A673 (cell line): ENCODE measurements at regions not wholly inside any gene's neighbourhood (a gene's known extent, or its start where the extent isn't known, plus 50 kb on each side); places are given as distances from the start of the nearest gene placed in this dataset.
A peak's percentile ranks its signal among the peaks of the same experiment; 100 is the strongest.

Experiments used
- BruUV-seq: library from RNA; stranded (reverse); fragments of 400-500 nt; replicated peaks from 2 replicates; lab custom pipeline; 2021; lab: Mats Ljungman, UMichigan
- CTCF ChIA-PET: fragments of 300-600 bp; sonication (Branson Sonifier 250); formaldehyde crosslinking; loops from one replicate; lab custom pipeline; 2022; ENCODE audit warnings: antibody characterized with exemption; lab: Charles Lee
- POLR2A ChIA-PET: fragments of 300-600 bp; sonication (Branson Sonifier 250); formaldehyde crosslinking; loops from one replicate; lab custom pipeline; 2022; ENCODE audit warnings: antibody characterized with exemption; ENCODE audit not compliant: low non-redundant PET; lab: Charles Lee
- DNase-seq: peaks from one replicate; pipeline ENCODE4 v3.0.0-alpha.2; 2015; ENCODE audit warnings: low spot score
- H3K27ac ChIP-seq: fragments of 200-600 bp; sonication (generic); 2 replicates; pipeline ENCODE4 v1.5.1; 2016; ENCODE audit warnings: mixed run types, low read depth, mild to moderate bottlenecking, mixed read lengths, antibody characterized with exemption, low read length; ENCODE audit not compliant: poor library complexity, severe bottlenecking
- H3K27me3 ChIP-seq: fragments of 200-600 bp; sonication (generic); replicated peaks from 2 replicates; pipeline ENCODE4 v1.6.1; 2017; ENCODE audit warnings: mixed run types, low read depth, mild to moderate bottlenecking, mixed read lengths, antibody characterized with exemption, low read length; ENCODE audit not compliant: insufficient read depth, poor library complexity
- H3K36me3 ChIP-seq: fragments of 200-600 bp; sonication (generic); 2 replicates; pipeline ENCODE4 v1.6.1; 2016; ENCODE audit warnings: mixed run types, mild to moderate bottlenecking, mixed read lengths, antibody characterized with exemption, low read length; ENCODE audit not compliant: insufficient read depth, poor library complexity, severe bottlenecking
- H3K4me1 ChIP-seq: fragments of 200-600 bp; sonication (generic); 2 replicates; pipeline ENCODE4 v1.6.1; 2017; ENCODE audit warnings: mixed run types, mild to moderate bottlenecking, mixed read lengths, antibody characterized with exemption, low read length; ENCODE audit not compliant: insufficient read depth, poor library complexity, severe bottlenecking
- H3K4me3 ChIP-seq: fragments of 200-600 bp; sonication (generic); 2 replicates; pipeline ENCODE4 v1.5.1; 2016; ENCODE audit warnings: low read depth, mixed run types, mild to moderate bottlenecking, mixed read lengths, low read length; ENCODE audit not compliant: poor library complexity, severe bottlenecking
- H3K9me3 ChIP-seq: fragments of 200-600 bp; sonication (generic); 2 replicates; pipeline ENCODE4 v1.6.1; 2016; ENCODE audit warnings: mixed run types, low read depth, mild to moderate bottlenecking, mixed read lengths, antibody characterized with exemption, low read length; ENCODE audit not compliant: poor library complexity, severe bottlenecking
- CTCF ChIP-seq: fragments of 300-800, 200-600 bp; sonication (generic); conservative IDR thresholded peaks from 2 replicates; pipeline ENCODE4 v1.5.1; 2017; ENCODE audit warnings: low read depth, mild to moderate bottlenecking, antibody characterized with exemption, low read length, moderate library complexity, mixed read lengths
- EZH2 ChIP-seq: fragments of 200-600 bp; sonication (generic); IDR thresholded peaks from 2 replicates; pipeline ENCODE4 v1.6.1; 2017; ENCODE audit warnings: borderline replicate concordance, low read depth, mild to moderate bottlenecking, mixed read lengths, antibody characterized with exemption, low read length; ENCODE audit not compliant: poor library complexity, severe bottlenecking
- intact Hi-C: fragments of 100-400 bp; cut with micrococcal nuclease; formaldehyde crosslinking; loops from one replicate; pipeline ENCODE4 v1.10.0; 2022; ENCODE audit not compliant: unreplicated experiment

- Histone ChIP-seq H3K4me3 (no peak overlapping the region), H3K36me3 (no peaks in the 10 kb centered on the region), H3K27me3 (no peaks in the 10 kb centered on the region), H3K27ac (no peak overlapping the region), H3K4me1 (peaks cover 5% of the 10 kb centered on the region), H3K9me3 (no peaks in the 10 kb centered on the region)
- peak; percentile 33 for DNase-seq
- no TSS peak for BruUV-seq
- ChIA-PET POLR2A (no interaction called here), CTCF (no interaction called here)
- intact Hi-C loops: no loop called here
- TF ChIP-seq CTCF (no peak), EZH2 (no peak)
These were observed 594.9 kb downstream of the CCDC171 start for GRCh38 chr9:16147726-16148125.

GRCh38 chr9:16150501-16150900, 597.7 kb downstream of the CCDC171 start:
- no peaks in the 10 kb centered on the region for H3K27me3 ChIP-seq
- H3K9me3 ChIP-seq: no peaks in the 10 kb centered on the region
- H3K4me1 ChIP-seq: peaks cover 5% of the 10 kb centered on the region
- H3K27ac ChIP-seq: no peak overlapping the region
- TF ChIP-seq CTCF (no peak), EZH2 (no peak)
- no peak for DNase-seq
- H3K36me3 ChIP-seq: no peaks in the 10 kb centered on the region
- no TSS peak for BruUV-seq
- CTCF ChIA-PET: no interaction called here
- POLR2A ChIA-PET: no interaction called here
- intact Hi-C loops: no loop called here
- H3K4me3 ChIP-seq: no peak overlapping the region

GRCh38 chr9:16150938-16151650, 598.3 kb downstream of the CCDC171 start:
- ChIA-PET POLR2A (no interaction called here), CTCF (no interaction called here)
- Histone ChIP-seq H3K4me3 (no peak overlapping the region), H3K27ac (no peak overlapping the region), H3K9me3 (no peaks in the 10 kb centered on the region), H3K4me1 (peaks cover 5% of the 10 kb centered on the region), H3K36me3 (no peaks in the 10 kb centered on the region), H3K27me3 (no peaks in the 10 kb centered on the region)
- no peak for TF ChIP-seq CTCF
- TF ChIP-seq EZH2: no peak
- BruUV-seq: no TSS peak
- no peak for DNase-seq
- intact Hi-C loops: no loop called here
